ENCODE measurements at regions not wholly inside any gene's neighbourhood (a gene's known extent, or its start where the extent isn't known, plus 50 kb on each side); places are given as distances from the start of the nearest gene placed in this dataset.

- DNase-seq (ENCODE audit: low read depth), result no peak
These were observed 63.0 kb downstream of the NCOR2 start for GRCh38 chr12:124504273-124505000.

- no peak for DNase-seq (ENCODE audit: low read depth)
These were observed 64.1 kb downstream of the NCOR2 start for GRCh38 chr12:124503305-124503704.

- no peak for DNase-seq (ENCODE audit: low read depth)
These were observed 65.0 kb downstream of the NCOR2 start for GRCh38 chr12:124502379-124502778.

DNA sequence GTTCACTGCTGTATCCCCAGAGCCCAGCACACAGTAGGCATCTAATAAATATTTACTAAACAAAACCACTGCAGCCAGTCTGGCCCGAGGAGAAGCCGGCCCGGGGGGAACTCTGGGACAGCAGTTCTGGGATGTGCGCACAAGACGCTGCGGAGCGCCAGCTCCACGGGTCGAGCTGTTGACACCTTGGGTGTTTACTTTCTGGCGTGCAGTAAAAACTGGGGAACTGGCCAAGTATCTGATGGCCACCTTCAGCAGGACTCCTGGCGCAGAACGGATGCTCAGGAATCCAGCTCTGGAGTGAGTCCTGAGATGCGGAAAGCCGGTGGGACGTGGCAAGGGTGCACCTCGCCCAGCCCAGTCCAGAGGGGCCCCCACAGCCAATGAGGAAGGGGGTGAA, 65.6 kb downstream of the NCOR2 start:
- DNase-seq (ENCODE audit: low read depth), result peak; percentile 33

DNA sequence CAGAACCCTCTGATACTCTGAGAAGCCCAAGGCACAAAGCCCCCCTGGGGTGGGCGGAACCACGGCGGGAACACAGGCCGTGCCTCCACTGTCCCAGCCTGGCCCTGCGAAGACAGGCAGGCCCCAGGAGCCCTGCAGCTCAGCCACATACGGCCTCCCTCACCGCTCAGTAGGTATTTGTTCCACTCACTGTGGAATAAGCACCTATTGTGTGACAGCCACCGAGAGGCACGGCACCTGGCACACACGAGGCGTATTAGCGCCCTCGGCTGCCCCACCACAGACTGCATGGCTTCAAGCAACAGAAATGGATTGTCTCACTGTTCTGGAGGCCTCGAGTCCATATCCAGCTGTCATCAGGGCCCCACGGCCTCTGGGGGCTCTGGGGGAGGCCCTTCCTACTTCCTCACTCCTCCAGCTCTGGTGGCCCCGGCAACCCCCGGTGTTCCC, 66.3 kb downstream of the NCOR2 start:
- no peak for DNase-seq (ENCODE audit: low read depth)

- no peak for DNase-seq (ENCODE audit: low read depth)
These were observed 67.5 kb downstream of the NCOR2 start for GRCh38 chr12:124499898-124500244.

- DNase-seq (ENCODE audit: low read depth), result no peak
These were observed 68.1 kb downstream of the NCOR2 start for GRCh38 chr12:124499190-124499753.

DNA sequence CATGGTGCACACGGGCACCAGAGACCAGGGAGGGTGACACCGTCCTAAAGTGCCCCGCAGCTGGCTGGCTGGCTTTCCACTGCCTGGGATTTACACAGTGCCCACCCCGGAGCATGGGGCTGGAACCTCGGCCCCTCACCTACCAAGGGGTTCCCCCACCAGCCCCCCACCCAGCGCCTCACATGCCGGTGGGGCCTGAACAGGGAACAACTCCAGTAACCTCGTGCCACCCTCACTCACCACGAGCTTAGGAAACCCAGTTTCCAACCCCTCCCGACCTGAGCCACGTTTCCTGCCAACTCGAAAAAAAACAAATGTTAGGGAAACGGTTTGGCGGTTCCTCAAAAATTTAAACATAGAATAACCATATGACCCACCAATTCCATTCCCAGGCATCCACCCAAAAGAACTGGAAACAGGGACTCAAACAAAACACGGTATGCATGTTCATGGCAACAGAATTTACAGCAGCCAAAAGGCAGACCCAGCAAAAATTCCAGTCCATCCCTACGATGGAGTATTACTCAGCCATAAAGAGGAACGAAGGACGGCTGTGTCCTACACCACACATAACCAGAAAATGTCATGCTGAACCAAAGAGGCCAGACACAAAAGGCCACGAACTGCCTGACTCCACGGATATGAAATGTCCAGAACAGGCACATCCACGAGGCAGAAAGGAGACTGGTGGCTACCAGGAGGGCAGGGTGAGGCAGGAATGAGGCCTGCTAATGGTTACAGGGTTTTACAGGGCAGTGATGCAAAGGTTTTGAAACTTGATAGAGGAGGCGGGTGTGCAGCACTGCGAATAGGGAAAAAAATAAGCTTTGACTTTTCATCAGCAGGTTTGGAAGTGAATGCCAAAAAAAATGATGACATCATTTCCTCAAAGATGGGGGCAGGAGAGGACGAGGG, 68.9 kb downstream of the NCOR2 start:
- DNase-seq (ENCODE audit: low read depth), result peak; percentile 90

DNA sequence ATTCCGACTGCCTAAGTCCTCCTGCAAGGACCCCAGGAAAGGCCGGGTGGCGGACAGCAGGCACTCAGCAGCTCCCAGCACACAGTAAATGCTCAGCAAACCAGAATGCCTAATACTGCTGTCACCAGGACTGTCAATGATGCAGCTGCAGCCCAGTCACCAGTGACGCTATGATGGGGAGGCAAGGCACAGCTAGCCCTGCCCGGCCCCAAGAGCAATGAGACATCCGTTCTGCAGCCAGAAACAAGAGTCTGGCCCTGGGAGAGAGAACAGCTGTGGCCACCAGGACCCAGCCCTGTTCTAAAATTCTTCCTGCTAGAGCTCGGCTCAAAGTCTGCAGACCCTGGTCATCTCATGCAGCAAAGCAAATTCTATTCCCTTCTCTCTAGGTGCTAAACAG, 69.8 kb downstream of the NCOR2 start:
- peak; percentile 82 for DNase-seq (ENCODE audit: low read depth)

GRCh38 chr12:124497039-124497438, 70.4 kb downstream of the NCOR2 start:
- DNase-seq (ENCODE audit: low read depth), result peak; percentile 78

- peak; percentile 47 for DNase-seq (ENCODE audit: low read depth)
These were observed 70.8 kb downstream of the NCOR2 start for GRCh38 chr12:124496584-124496983.

GRCh38 chr12:124495194-124495983, 72.0 kb downstream of the NCOR2 start:
- no peak for DNase-seq (ENCODE audit: low read depth)

DNA sequence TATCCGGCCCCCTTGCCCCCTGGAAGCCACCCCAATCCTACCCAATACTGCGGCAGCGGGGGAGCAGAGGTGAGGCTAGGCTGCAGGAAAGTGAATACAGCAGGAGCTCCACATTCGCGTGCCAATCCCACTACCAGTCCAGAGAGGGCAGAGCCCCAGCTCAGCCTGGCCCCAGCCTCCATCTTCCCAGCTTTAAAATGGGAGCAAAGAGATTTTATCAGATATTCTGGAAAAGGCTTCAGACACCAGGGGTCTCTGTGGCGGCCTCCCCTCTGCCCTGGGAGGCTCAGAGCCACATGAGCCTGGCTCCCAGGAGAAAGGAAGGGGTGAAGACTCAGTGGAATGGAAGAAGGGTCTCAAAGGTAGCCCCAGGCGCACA, 72.7 kb downstream of the NCOR2 start:
- DNase-seq (ENCODE audit: low read depth), result no peak

DNA sequence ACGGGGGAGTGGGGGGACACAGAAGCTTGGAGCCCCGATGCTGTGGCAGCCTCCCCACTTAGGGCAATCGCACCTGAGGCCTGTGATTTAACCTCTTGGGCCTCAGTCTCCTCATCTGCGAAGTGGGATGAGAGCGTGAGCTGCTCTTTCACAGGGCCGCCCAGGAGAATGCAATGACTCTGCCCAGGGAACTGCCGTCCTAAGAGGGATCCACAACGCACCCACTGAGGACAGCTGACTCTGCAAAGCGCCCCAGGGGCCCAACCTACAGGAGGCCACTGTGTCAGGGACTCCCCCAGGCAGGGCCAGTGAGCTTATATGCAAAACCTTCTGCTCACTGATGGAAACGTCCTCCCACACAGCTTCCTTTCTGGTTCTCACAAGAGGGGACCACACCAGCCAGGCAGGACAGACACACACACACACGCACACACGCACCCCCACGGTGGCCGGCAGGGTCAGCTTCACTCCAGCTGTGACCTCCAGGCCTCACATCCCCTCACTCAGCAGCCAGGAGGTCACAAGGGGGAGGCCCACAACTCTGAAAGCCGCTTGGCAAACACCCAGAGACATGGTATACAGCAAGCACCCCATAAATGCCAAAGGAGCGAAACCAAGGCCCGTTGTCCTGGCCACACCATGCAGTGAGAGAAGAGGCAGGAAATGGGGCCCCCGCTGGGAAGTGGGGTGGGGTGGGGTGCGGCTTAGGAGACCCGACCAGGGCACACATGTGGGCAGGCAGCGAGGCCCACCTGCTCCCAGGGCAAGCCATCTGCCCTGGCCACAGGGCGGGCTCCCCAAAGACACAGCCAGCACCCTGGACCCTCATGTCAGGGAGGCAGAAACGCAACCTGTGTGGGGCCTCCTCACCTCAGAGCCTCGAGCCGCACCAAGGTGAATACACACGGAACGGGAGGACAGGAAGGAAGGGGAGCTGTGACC, 73.3 kb downstream of the NCOR2 start:
- no peak for DNase-seq (ENCODE audit: low read depth)

- DNase-seq (ENCODE audit: low read depth), result no peak
These were observed 74.3 kb downstream of the NCOR2 start for GRCh38 chr12:124492879-124493808.

DNA sequence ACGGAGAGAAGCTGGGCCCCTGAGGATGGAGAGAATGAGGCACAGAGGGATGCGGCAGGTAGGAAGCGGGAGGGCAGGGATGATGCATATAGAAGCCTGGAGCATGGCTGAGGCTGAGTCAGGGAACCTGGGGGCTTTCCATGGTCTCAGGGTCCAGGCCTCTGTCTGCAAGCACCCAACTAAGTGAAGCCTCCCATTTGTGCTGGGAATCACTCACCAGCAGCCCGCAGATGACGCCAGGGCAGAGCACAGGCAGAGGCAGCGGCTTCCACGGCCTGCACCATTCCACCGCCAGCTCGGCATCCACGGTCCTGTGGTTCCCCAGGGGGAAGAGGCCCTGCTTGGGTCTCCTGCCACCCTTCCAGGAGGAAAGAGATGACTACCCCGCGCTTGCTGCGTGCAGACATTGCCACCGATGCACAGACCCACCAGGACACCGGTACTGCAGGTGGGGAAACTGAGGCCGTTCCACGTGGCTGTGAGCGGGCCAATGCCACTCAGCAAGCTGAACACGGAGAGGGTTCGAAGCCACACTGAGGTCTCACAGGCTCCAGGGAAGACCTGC, 75.5 kb downstream of the NCOR2 start:
- no peak for DNase-seq (ENCODE audit: low read depth)

DNA sequence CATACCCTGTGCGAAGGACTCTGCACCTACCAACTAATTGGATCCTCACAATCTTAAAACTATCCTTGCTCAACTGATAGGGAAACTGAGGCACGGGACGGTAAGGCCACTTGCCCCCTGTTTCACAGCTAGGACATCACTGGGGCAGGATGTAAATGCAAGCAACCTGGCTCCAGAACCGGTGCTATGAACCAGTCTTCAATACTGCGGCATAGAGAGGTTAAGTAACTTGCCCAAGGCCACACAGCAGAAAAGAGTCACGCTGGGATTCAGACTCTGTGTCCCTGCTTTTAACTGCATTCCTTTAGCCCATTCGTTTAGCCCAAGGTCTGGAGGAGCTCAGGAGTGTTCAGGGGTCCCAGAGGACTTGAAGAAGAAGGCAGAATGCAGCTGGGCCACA, 76.1 kb downstream of the NCOR2 start:
- no peak for DNase-seq (ENCODE audit: low read depth)

- DNase-seq (ENCODE audit: low read depth), result no peak
These were observed 76.7 kb downstream of the NCOR2 start for GRCh38 chr12:124490584-124491305.

All from iris pigment epithelial cell (primary cell).